Superior temporal gyrus (tissue), 1 donor: ENCODE measurements at regions not wholly inside any gene's neighbourhood (a gene's known extent, or its start where the extent isn't known, plus 50 kb on each side); places are given as distances from the start of the nearest gene placed in this dataset.
"Not testable (repeated sequence)": the region's sequence is repeated elsewhere in the genome, so short reads cannot be mapped to it uniquely, and the experiment has no call there.

Source experiments
- DNase-seq: peaks from one replicate; pipeline ENCODE4 v3.0.0-alpha.2; 2016; ENCODE audit errors: extremely low spot score

- no peak for DNase-seq
Measured at GRCh38 chr11:110874437-110875030, 162.3 kb upstream of the ARHGAP20 start.

DNA sequence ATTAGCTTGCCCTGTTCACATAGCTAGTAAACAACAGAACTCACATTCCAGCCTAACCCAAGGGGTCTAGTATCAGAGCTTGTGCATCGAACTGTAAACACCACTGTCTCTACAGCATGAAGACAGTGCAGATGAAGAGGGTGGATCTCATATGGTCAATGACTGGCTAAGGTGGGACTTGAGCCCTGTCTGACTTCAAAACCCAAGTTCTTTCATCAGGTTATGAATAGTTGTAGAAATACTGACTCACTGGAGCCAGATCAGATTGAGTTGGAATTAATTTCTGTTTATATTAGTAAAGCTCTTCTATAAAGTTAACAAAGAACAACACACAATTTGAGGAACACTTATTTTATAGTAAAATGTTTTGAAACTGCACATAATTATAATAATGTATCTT lies 161.7 kb upstream of the ARHGAP20 start:
- DNase-seq: no peak

- DNase-seq: no peak
Measured at GRCh38 chr11:110870816-110871522, 158.7 kb upstream of the ARHGAP20 start.

DNA sequence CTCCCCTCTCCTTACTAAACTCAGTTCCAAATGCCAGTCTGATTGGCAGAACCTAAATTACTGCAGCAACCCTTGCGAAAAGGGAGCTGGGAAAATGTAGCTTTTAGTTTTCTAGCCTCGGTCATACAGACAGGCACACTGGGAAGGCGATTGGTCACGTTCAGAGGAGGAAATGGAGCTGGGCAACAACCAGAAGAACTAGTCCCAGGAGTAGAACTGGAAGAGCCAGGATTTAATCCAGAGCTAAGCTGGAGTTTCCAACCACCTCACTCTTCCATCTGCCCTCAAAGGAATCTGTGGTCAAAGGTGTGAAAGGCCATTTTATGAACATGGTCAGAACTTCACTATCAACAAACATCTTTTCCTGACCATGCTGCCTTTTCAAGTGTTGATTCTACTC lies 155.7 kb upstream of the ARHGAP20 start:
- no peak for DNase-seq

DNA sequence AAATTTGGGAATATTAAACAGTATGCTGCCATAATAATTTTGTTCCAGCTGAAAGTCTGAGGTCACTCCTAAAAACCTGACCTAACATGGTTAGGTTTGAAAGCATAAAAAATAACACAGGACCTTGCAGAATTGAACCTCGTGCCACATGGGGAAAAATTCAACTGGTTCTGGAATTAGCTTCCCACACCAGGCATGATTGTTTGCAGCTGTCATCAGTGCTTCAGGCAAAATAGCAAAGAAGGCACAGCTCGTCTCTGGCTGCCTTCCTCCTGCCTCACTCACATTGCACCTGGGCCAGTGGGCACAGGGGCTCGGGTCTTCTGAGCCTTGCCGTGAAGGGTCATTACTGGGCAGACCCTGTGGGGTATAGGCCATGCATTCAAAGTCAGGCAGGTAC lies 153.8 kb upstream of the ARHGAP20 start:
- DNase-seq: no peak

DNA sequence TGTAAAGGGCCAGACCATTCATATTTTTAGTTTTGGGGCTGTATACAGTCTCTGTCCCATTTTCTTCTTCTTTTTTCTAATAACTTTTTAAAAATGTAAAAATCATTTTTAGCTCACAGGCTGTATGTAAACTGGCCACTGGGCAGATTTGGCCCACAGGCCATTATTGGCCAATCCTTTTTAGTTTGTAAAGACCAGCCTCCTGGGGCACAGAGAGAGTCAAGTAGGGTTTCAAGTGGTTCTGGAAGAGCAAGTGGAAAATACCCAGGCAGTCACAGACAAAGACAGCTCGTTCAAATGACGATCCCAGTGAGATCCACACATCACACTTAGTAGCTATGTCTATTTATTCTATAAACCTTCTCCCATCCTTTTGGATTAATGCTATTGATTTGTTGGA lies 150.2 kb upstream of the ARHGAP20 start:
- no peak for DNase-seq

DNA sequence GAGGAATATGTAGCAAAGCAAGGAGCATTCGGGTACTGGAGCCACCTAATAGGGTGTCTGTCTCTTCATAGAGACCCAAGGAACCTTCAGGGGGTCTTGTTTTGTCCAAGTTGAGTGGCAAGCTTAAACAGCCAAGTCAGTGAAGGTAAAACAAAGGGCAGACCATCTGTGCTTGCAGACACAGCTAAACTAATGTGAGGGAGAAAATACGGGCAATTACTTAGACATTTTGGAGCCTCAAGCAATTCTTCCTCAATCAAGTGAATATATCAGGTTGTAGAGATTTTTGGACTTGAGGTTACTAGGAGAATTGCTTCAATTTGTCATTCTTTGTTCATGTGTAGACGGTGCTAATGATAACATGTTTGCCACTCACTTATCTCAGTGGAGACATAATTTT lies 148.2 kb upstream of the ARHGAP20 start:
- DNase-seq: no peak

GRCh38 chr11:110859998-110860397 lies 147.8 kb upstream of the ARHGAP20 start:
- no peak for DNase-seq

DNA sequence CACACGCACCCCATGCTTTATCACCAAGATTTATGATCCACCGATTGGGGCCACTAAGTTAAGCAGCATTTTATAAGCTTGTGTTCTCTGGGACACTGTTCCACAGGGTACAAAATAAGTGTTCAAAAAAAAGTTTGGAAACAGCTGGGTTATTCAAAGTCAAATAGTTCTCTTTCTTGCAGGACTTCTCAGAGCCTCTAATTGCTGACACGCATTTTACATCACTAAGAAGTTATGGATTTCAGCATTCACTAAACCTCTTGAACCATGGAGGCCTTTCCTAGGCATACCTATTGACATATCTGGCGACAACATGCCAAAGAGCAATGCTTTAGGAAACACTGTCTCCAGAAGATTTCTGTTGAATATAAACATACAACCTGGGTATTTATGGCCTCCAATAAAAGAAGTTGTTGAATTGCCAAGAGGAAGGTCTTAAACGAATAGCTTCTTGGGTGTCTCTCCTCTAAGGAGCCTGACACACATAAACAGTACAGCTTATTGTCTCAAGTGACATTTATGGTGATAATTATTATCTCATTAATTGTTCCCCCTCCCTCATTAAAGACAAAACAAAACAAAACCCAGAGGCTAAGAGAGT lies 147.1 kb upstream of the ARHGAP20 start:
- no peak for DNase-seq

- DNase-seq: no peak
Measured at GRCh38 chr11:110858547-110858921, 146.3 kb upstream of the ARHGAP20 start.

GRCh38 chr11:110857892-110858546 lies 145.8 kb upstream of the ARHGAP20 start:
- DNase-seq: no peak

GRCh38 chr11:110856996-110857812 lies 145.0 kb upstream of the ARHGAP20 start:
- no peak for DNase-seq

DNA sequence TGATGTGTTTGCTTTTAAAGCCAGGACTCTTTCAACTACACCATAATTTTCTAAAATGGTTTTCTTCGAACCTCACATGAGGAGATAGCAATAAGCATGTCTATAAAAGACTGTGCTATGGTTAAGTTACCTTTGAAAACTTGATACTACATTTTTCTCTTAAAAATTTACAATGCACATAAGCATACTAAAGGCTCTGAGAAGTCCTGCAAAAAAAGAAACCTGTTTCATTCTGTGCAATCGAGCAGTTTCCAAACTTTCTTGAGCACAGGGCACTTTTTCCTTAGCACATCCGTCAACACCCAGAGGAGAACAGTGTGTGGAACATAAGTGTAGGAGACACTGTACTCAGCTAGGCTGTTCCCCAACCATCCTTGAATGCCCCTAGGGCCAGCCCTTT lies 144.1 kb upstream of the ARHGAP20 start:
- no peak for DNase-seq

DNA sequence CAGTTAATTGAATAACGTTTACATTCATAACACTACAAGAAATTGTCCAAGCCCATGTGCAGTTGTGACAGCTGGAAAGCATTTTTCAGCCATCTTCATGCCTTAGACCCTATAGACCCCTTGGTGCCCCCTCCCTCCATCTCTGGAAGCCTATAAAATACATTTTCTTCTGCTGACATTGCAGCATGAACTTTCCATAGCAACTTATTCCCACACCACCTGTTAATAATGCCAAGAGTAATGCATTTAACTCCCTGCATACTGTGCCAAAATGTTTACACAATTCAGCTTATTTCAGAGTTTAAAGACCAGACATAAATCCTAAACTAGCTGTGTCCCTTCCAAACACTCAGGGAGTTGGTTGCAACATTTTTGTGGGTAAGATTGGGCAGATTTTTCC lies 143.0 kb upstream of the ARHGAP20 start:
- no peak for DNase-seq

GRCh38 chr11:110852921-110853490 lies 140.8 kb upstream of the ARHGAP20 start:
- no peak for DNase-seq

DNA sequence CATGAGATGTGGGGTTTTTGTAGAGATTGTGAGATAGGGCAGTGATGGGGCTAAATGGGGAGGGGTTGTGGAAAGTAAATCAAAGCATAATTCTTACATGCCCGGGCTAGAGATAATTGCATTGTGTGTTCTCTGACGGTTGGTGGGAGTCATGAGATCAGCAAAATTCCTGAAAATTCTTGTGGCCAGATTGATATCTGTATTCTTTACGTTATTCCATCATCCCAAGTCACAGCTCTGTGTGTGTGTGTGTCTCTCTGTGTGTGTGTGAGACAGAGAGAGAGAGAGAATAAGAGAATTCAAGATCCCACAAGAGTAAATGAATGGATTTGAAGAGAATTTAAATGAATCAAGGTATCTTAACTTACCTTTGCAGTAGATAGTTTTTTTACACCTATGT lies 138.6 kb upstream of the ARHGAP20 start:
- no peak for DNase-seq

DNA sequence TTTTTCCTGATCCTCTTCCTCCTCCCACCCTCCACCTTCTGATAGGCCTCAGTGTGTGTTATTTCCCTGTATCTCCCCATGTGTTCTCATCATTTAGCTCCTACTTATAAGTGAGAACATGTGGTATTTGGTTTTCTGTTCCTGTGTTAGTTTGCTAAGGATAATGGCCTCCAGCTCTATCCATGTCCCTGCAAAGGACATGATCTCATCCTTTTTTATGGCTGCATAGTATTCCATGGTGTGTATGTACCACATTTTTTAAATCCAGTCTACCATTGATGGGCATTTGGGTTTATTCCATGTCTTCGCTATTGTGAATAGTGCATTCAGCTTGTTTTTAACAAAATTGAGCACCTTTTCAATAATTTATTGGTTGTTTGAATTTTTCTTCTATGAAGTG lies 130.8 kb upstream of the ARHGAP20 start:
- not testable (repeated sequence) for DNase-seq

DNA sequence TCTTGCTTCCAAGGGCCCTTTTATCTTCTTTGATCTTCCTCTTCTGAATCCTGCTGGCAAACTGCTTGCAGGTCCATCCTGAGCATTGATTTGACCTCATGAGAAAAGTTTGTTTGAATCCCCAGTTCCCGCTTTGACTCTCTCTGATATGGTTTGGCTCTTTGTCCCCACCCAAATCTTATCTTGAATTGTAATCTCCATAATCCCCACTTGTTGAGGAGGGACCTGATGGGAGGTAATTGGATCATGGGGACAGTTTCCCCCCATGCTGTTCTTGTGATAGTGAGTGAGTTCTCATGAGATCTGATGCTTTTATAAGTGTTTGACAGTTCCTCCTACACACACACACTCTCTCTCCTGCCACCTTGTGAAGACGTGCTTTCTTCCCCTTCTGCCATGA lies 126.6 kb upstream of the ARHGAP20 start:
- no peak for DNase-seq

GRCh38 chr11:110837603-110838002 lies 125.4 kb upstream of the ARHGAP20 start:
- DNase-seq: no peak

GRCh38 chr11:110835106-110835505 lies 122.9 kb upstream of the ARHGAP20 start:
- no peak for DNase-seq

DNA sequence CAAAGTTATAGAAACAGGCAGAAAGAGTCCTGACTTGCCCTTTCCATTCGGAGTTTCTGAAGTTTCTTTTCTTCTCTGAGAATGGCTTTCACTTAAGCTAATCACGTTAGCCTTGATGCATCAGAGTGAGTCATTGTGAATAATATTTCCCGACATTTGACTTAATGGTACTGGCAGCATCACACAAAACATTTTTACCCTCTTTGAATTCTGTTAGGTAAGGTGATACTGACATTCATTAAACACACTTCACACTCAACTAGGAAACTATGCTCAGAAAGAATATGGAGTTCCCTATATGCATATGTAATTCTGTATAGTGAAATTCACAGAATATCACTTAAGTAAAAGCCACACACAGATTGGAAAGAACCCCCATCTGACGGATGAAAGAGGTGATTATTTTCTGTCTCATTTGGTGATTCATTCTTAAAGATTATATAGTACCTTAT lies 120.8 kb upstream of the ARHGAP20 start:
- DNase-seq: no peak

DNA sequence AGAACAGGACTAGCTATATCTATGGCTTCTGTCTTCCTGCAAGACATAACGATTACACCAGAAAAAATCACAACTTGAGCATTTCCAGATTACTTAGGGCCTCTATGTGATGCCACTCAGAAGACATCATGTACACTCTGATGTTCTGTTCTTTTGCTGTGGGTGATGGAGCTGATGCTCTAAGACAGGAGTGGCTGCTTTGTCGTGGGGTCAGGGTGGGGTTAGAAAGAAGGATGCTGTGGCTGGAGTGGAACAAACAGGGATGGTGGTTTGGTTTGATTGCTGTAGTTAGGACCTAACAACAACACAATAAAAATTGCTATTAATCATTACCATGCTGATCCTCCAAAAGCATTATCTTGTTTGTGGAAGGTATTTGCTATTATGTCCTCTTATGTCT lies 120.3 kb upstream of the ARHGAP20 start:
- no peak for DNase-seq
